ENCODE measurements at regions not wholly inside any gene's neighbourhood (a gene's known extent, or its start where the extent isn't known, plus 50 kb on each side); places are given as distances from the start of the nearest gene placed in this dataset.

DNA sequence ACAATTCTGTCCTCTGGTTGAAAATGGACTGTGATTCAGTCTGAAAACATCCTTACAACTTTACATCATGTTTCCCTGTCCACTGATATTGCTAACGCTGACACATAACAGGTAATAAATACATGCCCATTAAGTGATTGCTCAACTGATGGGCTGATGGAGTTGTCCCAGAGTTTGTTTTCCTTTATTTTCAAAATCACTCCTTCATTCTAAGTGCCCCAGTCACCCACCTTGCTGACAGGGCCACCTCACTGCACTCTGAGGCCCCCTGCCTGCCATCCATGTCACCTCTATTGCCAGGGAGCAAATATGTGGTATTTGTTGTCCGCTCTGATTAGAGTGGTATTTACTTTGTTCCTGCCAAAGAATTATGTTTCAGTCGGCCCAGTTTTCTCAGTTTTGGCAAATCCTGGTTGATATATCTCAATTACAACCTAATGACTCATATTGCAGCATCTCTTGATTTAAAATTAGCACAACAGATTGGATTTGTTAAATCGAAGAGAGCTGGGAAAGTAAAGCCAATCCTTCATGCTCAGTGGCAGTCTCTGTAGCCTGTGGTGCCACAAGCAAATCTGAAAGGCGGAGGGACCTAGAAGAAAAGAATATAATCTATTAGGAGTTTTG is 105.1 kb downstream of the RDH14 start:
- no peak overlapping the region for H2BK12ac ChIP-seq (ENCODE audit: insufficient read length, low read depth, low read length)
- no peak overlapping the region for H3K56ac ChIP-seq (ENCODE audit: insufficient read length, low read depth, low read length)
- no peak overlapping the region for H3T11ph ChIP-seq (ENCODE audit: low read length)
- DNase-seq, result peak; percentile 49
- TF ChIP-seq, protein P1, sequence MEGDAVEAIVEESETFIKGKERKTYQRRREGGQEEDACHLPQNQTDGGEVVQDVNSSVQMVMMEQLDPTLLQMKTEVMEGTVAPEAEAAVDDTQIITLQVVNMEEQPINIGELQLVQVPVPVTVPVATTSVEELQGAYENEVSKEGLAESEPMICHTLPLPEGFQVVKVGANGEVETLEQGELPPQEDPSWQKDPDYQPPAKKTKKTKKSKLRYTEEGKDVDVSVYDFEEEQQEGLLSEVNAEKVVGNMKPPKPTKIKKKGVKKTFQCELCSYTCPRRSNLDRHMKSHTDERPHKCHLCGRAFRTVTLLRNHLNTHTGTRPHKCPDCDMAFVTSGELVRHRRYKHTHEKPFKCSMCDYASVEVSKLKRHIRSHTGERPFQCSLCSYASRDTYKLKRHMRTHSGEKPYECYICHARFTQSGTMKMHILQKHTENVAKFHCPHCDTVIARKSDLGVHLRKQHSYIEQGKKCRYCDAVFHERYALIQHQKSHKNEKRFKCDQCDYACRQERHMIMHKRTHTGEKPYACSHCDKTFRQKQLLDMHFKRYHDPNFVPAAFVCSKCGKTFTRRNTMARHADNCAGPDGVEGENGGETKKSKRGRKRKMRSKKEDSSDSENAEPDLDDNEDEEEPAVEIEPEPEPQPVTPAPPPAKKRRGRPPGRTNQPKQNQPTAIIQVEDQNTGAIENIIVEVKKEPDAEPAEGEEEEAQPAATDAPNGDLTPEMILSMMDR (conservative IDR thresholded peaks at IDR 0.05), result peak; percentile 61
- H2BK15ac ChIP-seq (ENCODE audit: low read depth, low read length), result no peak overlapping the region
- no peak overlapping the region for H3K23ac ChIP-seq (ENCODE audit: insufficient read length, low read depth, low read length)
- no CpG with 5 or more reads among the region's 5 CpGs for WGBS (ENCODE audit: extremely low coverage, insufficient read length, low lambda C conversion rate)
- H2BK20ac ChIP-seq (ENCODE audit: low read depth, low read length, poor library complexity, severe bottlenecking), result no peak overlapping the region
- H4K8ac ChIP-seq (replicated peaks; ENCODE audit: insufficient read length, low read depth, low read length), result no peak overlapping the region
- no peak overlapping the region for H4K5ac ChIP-seq (ENCODE audit: insufficient read length, low read depth, low read length)
- H3K4ac ChIP-seq (ENCODE audit: low read depth, low read length), result no peak overlapping the region
- no peak overlapping the region for H2AK5ac ChIP-seq (ENCODE audit: insufficient read length, low read length)
- H3K79me2 ChIP-seq (ENCODE audit: insufficient read depth, low read length), result no peaks in the 10 kb centered on the region
- H3K4me1 ChIP-seq (ENCODE audit: insufficient read depth, low read length), result peaks cover 6% of the 10 kb centered on the region; the same call in 1 of the 2 replicates
- H3K36me3 Mint-ChIP-seq (ENCODE audit: insufficient read depth in 1 of 3, low read depth in 3 of 3), result no peaks in the 10 kb centered on the region
- no peaks in the 10 kb centered on the region for H3K9me3 ChIP-seq (ENCODE audit: control insufficient read depth, low read depth, low read length)
- no peak overlapping the region; a peak in 1 of 5 replicates for H3K4me3 Mint-ChIP-seq
- H3K4me1 Mint-ChIP-seq, result peaks cover 18 to 19% of the 10 kb centered on the region in 2 experiments
- no peak overlapping the region for H2AFZ ChIP-seq (ENCODE audit: low read length)
- no peak overlapping the region for H3K4me2 ChIP-seq (ENCODE audit: insufficient read depth, insufficient read length, low read length)
- H3K79me1 ChIP-seq (ENCODE audit: insufficient read depth, low read depth, low read length, poor library complexity, severe bottlenecking), result no peaks in the 10 kb centered on the region
- H3K14ac ChIP-seq (ENCODE audit: insufficient read depth, low read length), result no peak overlapping the region
- no peak overlapping the region for H2BK120ac ChIP-seq (ENCODE audit: low read depth, low read length, poor library complexity, severe bottlenecking)
- peak overlapping the region in 1 of 3 experiments; percentile 79; a peak in 3 of 7 replicates for H3K27ac Mint-ChIP-seq
- H3K18ac ChIP-seq (ENCODE audit: insufficient read length, low read depth, low read length), result no peak overlapping the region
- no peak overlapping the region for H4K91ac ChIP-seq (ENCODE audit: insufficient read length, low read depth, low read length)
- H4K20me1 ChIP-seq (ENCODE audit: control insufficient read depth, insufficient read depth, insufficient read length), result no peaks in the 10 kb centered on the region
- H3K9ac ChIP-seq (ENCODE audit: extremely low read depth, insufficient read length, low read length), result no peak overlapping the region
- no peaks in the 10 kb centered on the region for H3K27me3 Mint-ChIP-seq (ENCODE audit: low read depth)
- no peak overlapping the region for H2BK5ac ChIP-seq (ENCODE audit: insufficient read length, low read length)
- no peaks in the 10 kb centered on the region for H3K27me3 ChIP-seq (ENCODE audit: insufficient read depth, low read length)
- 0 out of 5 replicates have a peak, but pooled peaks cover 0 to 2% of the 10 kb centered on the region in 2 experiments for H3K9me3 Mint-ChIP-seq
- H3K23me2 ChIP-seq (ENCODE audit: insufficient read length, low read depth, low read length, poor library complexity, severe bottlenecking), result no peaks in the 10 kb centered on the region
- H3K27ac ChIP-seq (ENCODE audit: insufficient read length, low read depth, low read length), result no peak overlapping the region
